Body of pancreas (tissue), 4 donors: ENCODE measurements at regions not wholly inside any gene's neighbourhood (a gene's known extent, or its start where the extent isn't known, plus 50 kb on each side); places are given as distances from the start of the nearest gene placed in this dataset.

Experiments
- ATAC-seq: fragments of 150-250 bp; one replicate; pipeline ENCODE4 v1.9.1; 2016
- DNase-seq, 4 donors: peaks; one replicate each; pipeline ENCODE4 v3.0.0-alpha.2; 2019
- H3K27ac ChIP-seq, 4 donors: fragments of 200-600 bp; sonication (generic); 1 replicate in 3 of 4; 2 replicates in 1 of 4; pipeline versions ENCODE4 v1.5.1 to v1.6.1; 2016 to 2019; ENCODE audit warnings: mild to moderate bottlenecking in 1 of 4, mixed read lengths in 1 of 4, moderate library complexity in 1 of 4
- H3K27me3 ChIP-seq, 2 donors: fragments of 200-600 bp; sonication (generic); one replicate each; pipeline ENCODE4 v1.6.0; 2016; ENCODE audit warnings: mild to moderate bottlenecking in 1 of 2
- H3K36me3 ChIP-seq, 2 donors: fragments of 200-600 bp; sonication (generic); replicated peaks in 1 of 2; 2 replicates each; pipeline ENCODE4 v1.5.1; 2016; ENCODE audit warnings: low read depth in 2 of 2; ENCODE audit not compliant: insufficient read depth in 1 of 2
- H3K4me1 ChIP-seq: fragments of 200-600 bp; sonication (generic); one replicate; pipeline ENCODE4 v1.6.0; 2016
- H3K4me3 ChIP-seq, 2 donors: fragments of 200-600 bp; sonication (generic); 1 replicate in 1 of 2; 2 replicates in 1 of 2; pipeline ENCODE4 v1.5.1; 2016 to 2019
- H3K9me3 ChIP-seq, 3 donors: fragments of 200-600 bp; sonication (generic); 1 replicate in 2 of 3; 2 replicates in 1 of 3; pipeline ENCODE4 v1.5.1; 2016
- CTCF ChIP-seq, 7 experiments: fragments of 450-650 bp in 4 of 7; fragments of 200-600 bp in 3 of 7; sonication (generic) in 3 of 7; IDR thresholded peaks; one replicate each; pipeline ENCODE4 v1.5.1; 2016 to 2019; ENCODE audit warnings: antibody characterized with exemption in 7 of 7
- POLR2A ChIP-seq, 3 donors: fragments of 450-650 bp; IDR thresholded peaks; one replicate each; pipeline ENCODE4 v1.6.1; 2016; ENCODE audit warnings: antibody characterized with exemption in 3 of 3, mild to moderate bottlenecking in 2 of 3
- WGBS, 2 donors: methylation state at CpG; one replicate each; pipeline ENCODE4 v1.1.5; 2017; 5-methylcytosine and 5-hydroxymethylcytosine counted together
- intact Hi-C: fragments of 100-400 bp; cut with DNase I; formaldehyde crosslinking; loops from one replicate; pipeline ENCODE4 v1.15.1; 2023

GRCh38 chr4:149952101-149952500, 126.1 kb upstream of the DCLK2 start:
- Histone ChIP-seq H3K4me1 (no peaks in the 10 kb centered on the region), H3K9me3 (no peaks in the 10 kb centered on the region), H3K4me3 (no peak overlapping the region), H3K36me3 (no peaks in the 10 kb centered on the region), H3K27me3 (no peaks in the 10 kb centered on the region), H3K27ac (no peak overlapping the region)
- 88 to 94% methylated on average over 1 of the region's 1 CpG for WGBS, 2 donors
- DNase-seq (no peak), ATAC-seq (no peak)
- intact Hi-C loops = no loop called here
- no peak for TF ChIP-seq POLR2A (IDR thresholded peaks at IDR 0.05)
- no peak for TF ChIP-seq CTCF (IDR thresholded peaks at IDR 0.05)

GRCh38 chr4:149952716-149953115, 125.5 kb upstream of the DCLK2 start:
- Histone ChIP-seq H3K4me3 (no peak overlapping the region), H3K27me3 (no peaks in the 10 kb centered on the region), H3K27ac (no peak overlapping the region), H3K4me1 (no peaks in the 10 kb centered on the region), H3K9me3 (no peaks in the 10 kb centered on the region), H3K36me3 (no peaks in the 10 kb centered on the region)
- no peak for TF ChIP-seq CTCF (IDR thresholded peaks at IDR 0.05)
- TF ChIP-seq POLR2A (IDR thresholded peaks at IDR 0.05) = no peak
- 57 to 59% methylated on average over 5 of the region's 5 CpGs for WGBS, 2 donors
- ATAC-seq = no peak
- DNase-seq = no peak
- intact Hi-C loops = no loop called here

GRCh38 chr4:149955780-149956390, 122.4 kb upstream of the DCLK2 start:
- Histone ChIP-seq H3K4me1 (no peaks in the 10 kb centered on the region), H3K27ac (no peak overlapping the region), H3K27me3 (no peaks in the 10 kb centered on the region), H3K4me3 (no peak overlapping the region), H3K9me3 (no peaks in the 10 kb centered on the region), H3K36me3 (no peaks in the 10 kb centered on the region)
- WGBS, 2 donors = 43 to 49% methylated on average over 2 of the region's 2 CpGs
- no peak for ATAC-seq
- no peak for DNase-seq
- TF ChIP-seq CTCF (IDR thresholded peaks at IDR 0.05) (no peak), POLR2A (IDR thresholded peaks at IDR 0.05) (no peak)
- intact Hi-C loops = no loop called here

GRCh38 chr4:149956678-149957077, 121.6 kb upstream of the DCLK2 start:
- Histone ChIP-seq H3K27ac (no peak overlapping the region), H3K9me3 (no peaks in the 10 kb centered on the region), H3K4me3 (no peak overlapping the region), H3K27me3 (no peaks in the 10 kb centered on the region), H3K36me3 (no peaks in the 10 kb centered on the region), H3K4me1 (no peaks in the 10 kb centered on the region)
- DNase-seq (no peak), ATAC-seq (no peak)
- intact Hi-C loops = no loop called here
- TF ChIP-seq CTCF (IDR thresholded peaks at IDR 0.05) (no peak), POLR2A (IDR thresholded peaks at IDR 0.05) (no peak)
- 85 to 87% methylated on average over 3 of the region's 3 CpGs for WGBS, 2 donors

GRCh38 chr4:149961876-149962597, 116.2 kb upstream of the DCLK2 start:
- DNase-seq (no peak), ATAC-seq (no peak)
- Histone ChIP-seq H3K9me3 (no peaks in the 10 kb centered on the region), H3K27me3 (no peaks in the 10 kb centered on the region), H3K4me3 (no peak overlapping the region), H3K4me1 (no peaks in the 10 kb centered on the region), H3K36me3 (no peaks in the 10 kb centered on the region), H3K27ac (no peak overlapping the region)
- intact Hi-C loops = no loop called here
- TF ChIP-seq CTCF (IDR thresholded peaks at IDR 0.05) = no peak
- TF ChIP-seq POLR2A (IDR thresholded peaks at IDR 0.05) = no peak
- WGBS, 2 donors = 78 to 83% methylated on average over 5 of the region's 5 CpGs
